Lower lobe of right lung (tissue), 2 donors: ENCODE measurements at regions not wholly inside any gene's neighbourhood (a gene's known extent, or its start where the extent isn't known, plus 50 kb on each side); places are given as distances from the start of the nearest gene placed in this dataset.

ENCODE experiments used
- ATAC-seq, 2 donors: fragments of 200-7000 bp; cut with Tn5 transposase; one replicate each; pipeline ENCODE4 v1.9.1; 2020 to 2022; ENCODE audit warnings: mild to moderate bottlenecking in 2 of 2, moderate library complexity in 2 of 2
- DNase-seq: peaks from one replicate; pipeline ENCODE4 v3.0.0-alpha.2; 2020
- H3K27ac ChIP-seq: fragments of 200-600 bp; one replicate; pipeline ENCODE4 v1.8.0; 2022
- H3K27me3 ChIP-seq: fragments of 200-600 bp; one replicate; pipeline ENCODE4 v1.8.0; 2022; ENCODE audit warnings: low read depth
- H3K36me3 ChIP-seq: fragments of 200-600 bp; one replicate; pipeline ENCODE4 v1.8.0; 2022; ENCODE audit warnings: mild to moderate bottlenecking
- H3K4me1 ChIP-seq: fragments of 200-600 bp; one replicate; pipeline ENCODE4 v1.8.0; 2022
- H3K4me3 ChIP-seq: fragments of 200-600 bp; one replicate; pipeline ENCODE4 v1.8.0; 2022; ENCODE audit warnings: mild to moderate bottlenecking
- H3K9me3 ChIP-seq: fragments of 200-600 bp; one replicate; pipeline ENCODE4 v1.8.0; 2022
- CTCF ChIP-seq: fragments of 200-600 bp; IDR thresholded peaks from one replicate; pipeline ENCODE4 v1.8.0; 2022; ENCODE audit warnings: antibody characterized with exemption, mild to moderate bottlenecking
- intact Hi-C: fragments of 100-400 bp; cut with DNase I; formaldehyde crosslinking; loops from one replicate; pipeline ENCODE4 v1.11.0; 2022
- donor health status: DM: no; HTN: yes; CAD: no; lungs with severe emphysema.

- H3K27me3 ChIP-seq: no peaks in the 10 kb centered on the region
- no peak for TF ChIP-seq CTCF
- no peak for ATAC-seq
- H3K4me3 ChIP-seq: no peak overlapping the region
- H3K27ac ChIP-seq: no peak overlapping the region
- no peaks in the 10 kb centered on the region for H3K4me1 ChIP-seq
- no peak for DNase-seq
- H3K9me3 ChIP-seq: no peaks in the 10 kb centered on the region
- no peaks in the 10 kb centered on the region for H3K36me3 ChIP-seq
- intact Hi-C loops: no loop called here
Measured at GRCh38 chr3:70608434-70608833, 296.0 kb upstream of the MDFIC2 start.

GRCh38 chr3:70607469-70607868, 295.0 kb upstream of the MDFIC2 start:
- no peaks in the 10 kb centered on the region for H3K36me3 ChIP-seq
- H3K27ac ChIP-seq: no peak overlapping the region
- H3K4me1 ChIP-seq: no peaks in the 10 kb centered on the region
- DNase-seq: no peak
- intact Hi-C loops: no loop called here
- H3K27me3 ChIP-seq: no peaks in the 10 kb centered on the region
- no peaks in the 10 kb centered on the region for H3K9me3 ChIP-seq
- TF ChIP-seq CTCF: no peak
- no peak overlapping the region for H3K4me3 ChIP-seq
- ATAC-seq: no peak

- H3K27me3 ChIP-seq: no peaks in the 10 kb centered on the region
- intact Hi-C loops: no loop called here
- no peak overlapping the region for H3K27ac ChIP-seq
- H3K9me3 ChIP-seq: no peaks in the 10 kb centered on the region
- H3K4me1 ChIP-seq: no peaks in the 10 kb centered on the region
- ATAC-seq: no peak
- TF ChIP-seq CTCF: no peak
- DNase-seq: no peak
- H3K4me3 ChIP-seq: no peak overlapping the region
- H3K36me3 ChIP-seq: no peaks in the 10 kb centered on the region
Measured at GRCh38 chr3:70606018-70606417, 293.6 kb upstream of the MDFIC2 start.

- Histone ChIP-seq H3K4me3 (no peak overlapping the region), H3K4me1 (no peaks in the 10 kb centered on the region), H3K36me3 (no peaks in the 10 kb centered on the region), H3K27ac (no peak overlapping the region), H3K27me3 (no peaks in the 10 kb centered on the region), H3K9me3 (no peaks in the 10 kb centered on the region)
- intact Hi-C loops: no loop called here
- DNase-seq: no peak
- TF ChIP-seq CTCF: no peak
- no peak for ATAC-seq
Measured at GRCh38 chr3:70603103-70603502, 290.7 kb upstream of the MDFIC2 start.

- no peaks in the 10 kb centered on the region for H3K4me1 ChIP-seq
- H3K36me3 ChIP-seq: no peaks in the 10 kb centered on the region
- no peak overlapping the region for H3K27ac ChIP-seq
- no peak for ATAC-seq
- no peaks in the 10 kb centered on the region for H3K27me3 ChIP-seq
- intact Hi-C loops: no loop called here
- no peak for TF ChIP-seq CTCF
- no peak for DNase-seq
- no peaks in the 10 kb centered on the region for H3K9me3 ChIP-seq
- no peak overlapping the region for H3K4me3 ChIP-seq
Measured at GRCh38 chr3:70597312-70597711, 284.9 kb upstream of the MDFIC2 start.

- ATAC-seq: no peak
- TF ChIP-seq CTCF: no peak
Measured at GRCh38 chr3:70583682-70584081, 271.2 kb upstream of the MDFIC2 start.

More at GRCh38 chr3:70583682-70584081, 271.2 kb upstream of the MDFIC2 start:
- Histone ChIP-seq H3K36me3 (no peaks in the 10 kb centered on the region), H3K27me3 (no peaks in the 10 kb centered on the region), H3K4me3 (no peak overlapping the region), H3K9me3 (no peaks in the 10 kb centered on the region), H3K27ac (no peak overlapping the region), H3K4me1 (no peaks in the 10 kb centered on the region)
- no peak for DNase-seq
- intact Hi-C loops: no loop called here
